HEK293 (cell line): ENCODE measurements at regions not wholly inside any gene's neighbourhood (a gene's known extent, or its start where the extent isn't known, plus 50 kb on each side); places are given as distances from the start of the nearest gene placed in this dataset.

Experiments
- CTCF ChIA-PET: fragments of 350-600 bp; formaldehyde crosslinking; extraction: SDS; loops from one replicate; lab custom pipeline; 2021; ENCODE audit warnings: antibody characterized with exemption; lab: Yijun Ruan, JAX
- POLR2A ChIA-PET: fragments of 300-600 bp; formaldehyde crosslinking; extraction: SDS; loops from one replicate; lab custom pipeline; 2020; ENCODE audit warnings: antibody characterized with exemption, inconsistent platforms; lab: Yijun Ruan, JAX
- H3K27ac ChIP-seq: fragments of 200-500 bp; sonication (Bioruptor generic); 2 replicates; pipeline ENCODE4 v1.5.1; 2014; ENCODE audit warnings: low read depth, low read length, control low read depth, inconsistent platforms; ENCODE audit errors: extremely low read depth
- H3K36me3 ChIP-seq, 2 experiments: fragments of 200-500 bp in 1 of 2; sonication (Bioruptor generic) in 1 of 2; 1 replicate in 1 of 2; 2 replicates in 1 of 2; pipeline ENCODE4 v1.5.1; 2014 to 2017; ENCODE audit warnings: inconsistent platforms in 2 of 2, low read length in 2 of 2; ENCODE audit not compliant: control insufficient read depth in 2 of 2, insufficient read depth in 1 of 2
- H3K4me1 ChIP-seq: fragments of 200-500 bp; sonication (Bioruptor generic); 2 replicates; pipeline ENCODE4 v1.5.1; 2014; ENCODE audit warnings: mild to moderate bottlenecking, low read length, inconsistent platforms; ENCODE audit not compliant: control insufficient read depth, insufficient read depth
- H3K4me3 ChIP-seq: 2 replicates; pipeline ENCODE4 v1.5.1; 2011; ENCODE audit warnings: low read depth, mild to moderate bottlenecking, control low read depth, low read length, moderate library complexity
- H3K9me3 ChIP-seq: fragments of 200-500 bp; sonication (Bioruptor generic); 2 replicates; pipeline ENCODE4 v1.5.1; 2014; ENCODE audit warnings: low read depth, low read length, inconsistent platforms; ENCODE audit not compliant: control insufficient read depth, insufficient read depth
- BCL11A ChIP-seq: fragments of 450-650 bp; formaldehyde crosslinking; IDR thresholded peaks from 2 replicates; pipeline ENCODE4 v1.5.1; 2016; ENCODE audit warnings: low read depth, missing biosample characterization, missing genetic modification characterization
- GLI2 ChIP-seq: fragments of 450-650 bp; formaldehyde crosslinking; IDR thresholded peaks from 2 replicates; pipeline ENCODE4; 2017; ENCODE audit warnings: missing biosample characterization, missing genetic modification characterization, low read depth, borderline replicate concordance
- KLF17 ChIP-seq: fragments of 450-650 bp; formaldehyde crosslinking; IDR thresholded peaks from 2 replicates; pipeline ENCODE4 v1.5.1; 2016; ENCODE audit warnings: missing biosample characterization, missing genetic modification characterization
- PBX3 ChIP-seq: sonication (generic); formaldehyde crosslinking; IDR thresholded peaks from 2 replicates; pipeline ENCODE4 v1.8.1; 2022; ENCODE audit warnings: mild to moderate bottlenecking, moderate library complexity, missing genetic modification reagents
- SCRT2 ChIP-seq: fragments of 450-650 bp; formaldehyde crosslinking; IDR thresholded peaks from 2 replicates; pipeline ENCODE4 v1.5.1; 2016; ENCODE audit warnings: missing biosample characterization, missing genetic modification characterization
- SP2 ChIP-seq: fragments of 450-650 bp; formaldehyde crosslinking; IDR thresholded peaks from 2 replicates; pipeline ENCODE4 v1.5.1; 2016; ENCODE audit warnings: missing biosample characterization, missing genetic modification characterization
- YY1 ChIP-seq: fragments of 450-650 bp; formaldehyde crosslinking; IDR thresholded peaks from 2 replicates; pipeline ENCODE4 v1.5.1; 2018; ENCODE audit warnings: missing biosample characterization, missing genetic modification characterization
- ZFHX2 ChIP-seq: fragments of 450-650 bp; formaldehyde crosslinking; conservative IDR thresholded peaks from 2 replicates; pipeline ENCODE4 v1.5.1; 2016; ENCODE audit warnings: missing biosample characterization, missing genetic modification characterization
- ZFP69B ChIP-seq: fragments of 450-650 bp; formaldehyde crosslinking; IDR thresholded peaks from 2 replicates; pipeline ENCODE4 v1.5.1; 2016; ENCODE audit warnings: missing biosample characterization, missing genetic modification characterization
- ZNF10 ChIP-seq: fragments of 450-650 bp; formaldehyde crosslinking; IDR thresholded peaks from 2 replicates; pipeline ENCODE4 v1.5.1; 2017; ENCODE audit warnings: missing biosample characterization, missing genetic modification characterization
- ZNF112 ChIP-seq: fragments of 450-650 bp; formaldehyde crosslinking; IDR thresholded peaks from 2 replicates; pipeline ENCODE4 v1.5.0; 2017; ENCODE audit warnings: missing biosample characterization, missing genetic modification characterization
- ZNF16 ChIP-seq: fragments of 450-650 bp; formaldehyde crosslinking; IDR thresholded peaks from 2 replicates; pipeline ENCODE4 v1.5.1; 2016; ENCODE audit warnings: low read depth, missing biosample characterization, missing genetic modification characterization
- ZNF19 ChIP-seq: fragments of 450-650 bp; formaldehyde crosslinking; IDR thresholded peaks from 2 replicates; pipeline ENCODE4; 2016; ENCODE audit warnings: missing biosample characterization, missing genetic modification characterization, low read depth
- ZNF248 ChIP-seq: fragments of 450-650 bp; formaldehyde crosslinking; IDR thresholded peaks from 2 replicates; pipeline ENCODE4 v1.5.1; 2017; ENCODE audit warnings: missing biosample characterization, missing genetic modification characterization
- ZNF266 ChIP-seq: fragments of 450-650 bp; formaldehyde crosslinking; IDR thresholded peaks from 2 replicates; pipeline ENCODE4 v1.5.1; 2016; ENCODE audit warnings: missing biosample characterization, missing genetic modification characterization, low read depth
- ZNF341 ChIP-seq: fragments of 450-650 bp; formaldehyde crosslinking; IDR thresholded peaks from 2 replicates; pipeline ENCODE4; 2016; ENCODE audit warnings: low read depth, missing biosample characterization, missing genetic modification characterization
- ZNF362 ChIP-seq: fragments of 450-650 bp; formaldehyde crosslinking; IDR thresholded peaks from 2 replicates; pipeline ENCODE4 v1.5.1; 2016; ENCODE audit warnings: missing biosample characterization, missing genetic modification characterization
- ZNF366 ChIP-seq: fragments of 450-650 bp; formaldehyde crosslinking; conservative IDR thresholded peaks from 2 replicates; pipeline ENCODE4 v1.5.1; 2016; ENCODE audit warnings: missing biosample characterization, missing genetic modification characterization
- ZNF433 ChIP-seq: fragments of 450-650 bp; formaldehyde crosslinking; IDR thresholded peaks from 2 replicates; pipeline ENCODE4 v1.5.1; 2016; ENCODE audit warnings: missing biosample characterization, missing genetic modification characterization, low read depth
- ZNF521 ChIP-seq: fragments of 450-650 bp; formaldehyde crosslinking; IDR thresholded peaks from 2 replicates; pipeline ENCODE4 v1.5.1; 2017; ENCODE audit warnings: missing biosample characterization, mild to moderate bottlenecking, missing genetic modification characterization
- ZNF555 ChIP-seq: fragments of 450-650 bp; formaldehyde crosslinking; conservative IDR thresholded peaks from 2 replicates; pipeline ENCODE4 v1.5.1; 2017; ENCODE audit warnings: missing biosample characterization, mild to moderate bottlenecking, missing genetic modification characterization, inconsistent platforms
- ZNF621 ChIP-seq: fragments of 450-650 bp; formaldehyde crosslinking; IDR thresholded peaks from 2 replicates; pipeline ENCODE4 v1.5.1; 2017; ENCODE audit warnings: missing biosample characterization, missing genetic modification characterization
- ZNF623 ChIP-seq: fragments of 450-650 bp; formaldehyde crosslinking; IDR thresholded peaks from 2 replicates; pipeline ENCODE4 v1.5.1; 2016; ENCODE audit warnings: missing biosample characterization, missing genetic modification characterization
- ZNF654 ChIP-seq: fragments of 450-650 bp; formaldehyde crosslinking; IDR thresholded peaks from 2 replicates; pipeline ENCODE4 v1.5.1; 2016; ENCODE audit warnings: low read depth, missing biosample characterization, missing genetic modification characterization
- ZNF670 ChIP-seq: fragments of 450-650 bp; formaldehyde crosslinking; IDR thresholded peaks from 2 replicates; pipeline ENCODE4 v1.5.1; 2016; ENCODE audit warnings: missing biosample characterization, missing genetic modification characterization, low read depth
- ZNF701 ChIP-seq: fragments of 450-650 bp; formaldehyde crosslinking; IDR thresholded peaks from 2 replicates; pipeline ENCODE4 v1.5.1; 2016; ENCODE audit warnings: missing biosample characterization, missing genetic modification characterization
- ZNF76 ChIP-seq: fragments of 450-650 bp; formaldehyde crosslinking; IDR thresholded peaks from 2 replicates; pipeline ENCODE4; 2016; ENCODE audit warnings: low read depth, missing biosample characterization, missing genetic modification characterization, borderline replicate concordance
- ZSCAN30 ChIP-seq: fragments of 450-650 bp; IDR thresholded peaks from 2 replicates; pipeline ENCODE4 v1.5.1; 2018; ENCODE audit warnings: missing biosample characterization, mild to moderate bottlenecking, missing genetic modification characterization, moderate library complexity
- TF ChIP-seq, protein P1 (sequence below): fragments of 450-650 bp; formaldehyde crosslinking; IDR thresholded peaks from 2 replicates; pipeline ENCODE4 v1.5.1; 2016; ENCODE audit warnings: missing biosample characterization, missing genetic modification characterization
- TF ChIP-seq, protein P2 (sequence below): fragments of 450-650 bp; formaldehyde crosslinking; optimal IDR thresholded peaks from 2 replicates; pipeline ENCODE3; 2016; ENCODE audit warnings: missing biosample characterization, mild to moderate bottlenecking, missing genetic modification characterization
- TF ChIP-seq, protein P3 (sequence below): fragments of 450-650 bp; formaldehyde crosslinking; IDR thresholded peaks from 2 replicates; pipeline ENCODE4 v1.5.1; 2017; ENCODE audit warnings: missing biosample characterization, missing genetic modification characterization

GRCh38 chr5:154568589-154568988 lies 90.6 kb upstream of the HAND1 start:
- H3K9me3 ChIP-seq, result no peaks in the 10 kb centered on the region
- no peak overlapping the region for H3K27ac ChIP-seq
- H3K36me3 ChIP-seq, result no peaks in the 10 kb centered on the region
- ChIA-PET POLR2A (no interaction called here), CTCF (no interaction called here)
- TF ChIP-seq ZNF266 (tag by site-specific recombination), result no peak
- no peak for TF ChIP-seq ZNF366
- TF ChIP-seq ZNF19, result no peak
- TF ChIP-seq ZNF555 (tag by site-specific recombination), result no peak
- TF ChIP-seq ZNF433, result no peak
- no peak for TF ChIP-seq ZNF248 (tag by site-specific recombination)
- no peak for TF ChIP-seq ZNF521 (tag by site-specific recombination)
- TF ChIP-seq PBX3 (CRISPR knock-in tag), result no peak
- TF ChIP-seq ZFHX2, result no peak
- TF ChIP-seq ZNF112 (tag by site-specific recombination), result no peak
- TF ChIP-seq, protein P1, sequence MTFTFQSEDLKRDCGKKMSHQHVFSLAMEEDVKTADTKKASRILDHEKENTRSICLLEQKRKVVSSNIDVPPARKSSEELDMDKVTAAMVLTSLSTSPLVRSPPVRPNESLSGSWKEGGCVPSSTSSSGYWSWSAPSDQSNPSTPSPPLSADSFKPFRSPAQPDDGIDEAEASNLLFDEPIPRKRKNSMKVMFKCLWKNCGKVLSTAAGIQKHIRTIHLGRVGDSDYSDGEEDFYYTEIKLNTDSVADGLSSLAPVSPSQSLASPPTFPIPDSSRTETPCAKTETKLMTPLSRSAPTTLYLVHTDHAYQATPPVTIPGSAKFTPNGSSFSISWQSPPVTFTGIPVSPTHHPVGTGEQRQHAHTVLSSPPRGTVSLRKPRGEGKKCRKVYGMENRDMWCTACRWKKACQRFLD (tag by site-specific recombination), result no peak
- no peak for TF ChIP-seq YY1 (tag by site-specific recombination)
- TF ChIP-seq SCRT2, result no peak
- TF ChIP-seq, protein P2, sequence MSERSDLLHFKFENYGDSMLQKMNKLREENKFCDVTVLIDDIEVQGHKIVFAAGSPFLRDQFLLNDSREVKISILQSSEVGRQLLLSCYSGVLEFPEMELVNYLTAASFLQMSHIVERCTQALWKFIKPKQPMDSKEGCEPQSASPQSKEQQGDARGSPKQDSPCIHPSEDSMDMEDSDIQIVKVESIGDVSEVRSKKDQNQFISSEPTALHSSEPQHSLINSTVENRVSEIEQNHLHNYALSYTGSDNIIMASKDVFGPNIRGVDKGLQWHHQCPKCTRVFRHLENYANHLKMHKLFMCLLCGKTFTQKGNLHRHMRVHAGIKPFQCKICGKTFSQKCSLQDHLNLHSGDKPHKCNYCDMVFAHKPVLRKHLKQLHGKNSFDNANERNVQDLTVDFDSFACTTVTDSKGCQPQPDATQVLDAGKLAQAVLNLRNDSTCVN (tag by site-specific recombination), result no peak
- no peak for TF ChIP-seq ZNF16 (tag by site-specific recombination)
- no peak for TF ChIP-seq ZNF670
- TF ChIP-seq GLI2, result no peak
- no peak overlapping the region for H3K4me3 ChIP-seq
- no peaks in the 10 kb centered on the region for H3K4me1 ChIP-seq

GRCh38 chr5:154567155-154567554 lies 89.1 kb upstream of the HAND1 start:
- CTCF ChIA-PET, result no interaction called here
- H3K9me3 ChIP-seq, result no peaks in the 10 kb centered on the region
- H3K4me3 ChIP-seq, result no peak overlapping the region
- no peaks in the 10 kb centered on the region for H3K4me1 ChIP-seq
- H3K27ac ChIP-seq, result no peak overlapping the region
- H3K36me3 ChIP-seq, result no peaks in the 10 kb centered on the region
- POLR2A ChIA-PET, result no interaction called here
- TF ChIP-seq ZNF654 (tag by site-specific recombination), result no peak
- no peak for TF ChIP-seq ZFP69B (tag by site-specific recombination)
- no peak for TF ChIP-seq ZNF341 (tag by site-specific recombination)
- TF ChIP-seq BCL11A (tag by site-specific recombination), result no peak
- TF ChIP-seq KLF17 (tag by site-specific recombination), result no peak
- TF ChIP-seq, protein P3, sequence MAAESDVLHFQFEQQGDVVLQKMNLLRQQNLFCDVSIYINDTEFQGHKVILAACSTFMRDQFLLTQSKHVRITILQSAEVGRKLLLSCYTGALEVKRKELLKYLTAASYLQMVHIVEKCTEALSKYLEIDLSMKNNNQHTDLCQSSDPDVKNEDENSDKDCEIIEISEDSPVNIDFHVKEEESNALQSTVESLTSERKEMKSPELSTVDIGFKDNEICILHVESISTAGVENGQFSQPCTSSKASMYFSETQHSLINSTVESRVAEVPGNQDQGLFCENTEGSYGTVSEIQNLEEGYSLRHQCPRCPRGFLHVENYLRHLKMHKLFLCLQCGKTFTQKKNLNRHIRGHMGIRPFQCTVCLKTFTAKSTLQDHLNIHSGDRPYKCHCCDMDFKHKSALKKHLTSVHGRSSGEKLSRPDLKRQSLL (tag by site-specific recombination), result no peak
- TF ChIP-seq ZNF362 (tag by site-specific recombination), result no peak
- no peak for TF ChIP-seq ZNF701 (tag by site-specific recombination)
- no peak for TF ChIP-seq ZNF19
- TF ChIP-seq ZNF621, result no peak
- TF ChIP-seq, protein P2 (tag by site-specific recombination), result no peak
- no peak for TF ChIP-seq ZNF623 (tag by site-specific recombination)
- TF ChIP-seq SP2, result no peak
- TF ChIP-seq ZNF10, result no peak
- no peak for TF ChIP-seq ZSCAN30
- no peak for TF ChIP-seq ZNF76 (tag by site-specific recombination)
